ENCODE measurements at regions not wholly inside any gene's neighbourhood (a gene's known extent, or its start where the extent isn't known, plus 50 kb on each side); places are given as distances from the start of the nearest gene placed in this dataset.

DNA sequence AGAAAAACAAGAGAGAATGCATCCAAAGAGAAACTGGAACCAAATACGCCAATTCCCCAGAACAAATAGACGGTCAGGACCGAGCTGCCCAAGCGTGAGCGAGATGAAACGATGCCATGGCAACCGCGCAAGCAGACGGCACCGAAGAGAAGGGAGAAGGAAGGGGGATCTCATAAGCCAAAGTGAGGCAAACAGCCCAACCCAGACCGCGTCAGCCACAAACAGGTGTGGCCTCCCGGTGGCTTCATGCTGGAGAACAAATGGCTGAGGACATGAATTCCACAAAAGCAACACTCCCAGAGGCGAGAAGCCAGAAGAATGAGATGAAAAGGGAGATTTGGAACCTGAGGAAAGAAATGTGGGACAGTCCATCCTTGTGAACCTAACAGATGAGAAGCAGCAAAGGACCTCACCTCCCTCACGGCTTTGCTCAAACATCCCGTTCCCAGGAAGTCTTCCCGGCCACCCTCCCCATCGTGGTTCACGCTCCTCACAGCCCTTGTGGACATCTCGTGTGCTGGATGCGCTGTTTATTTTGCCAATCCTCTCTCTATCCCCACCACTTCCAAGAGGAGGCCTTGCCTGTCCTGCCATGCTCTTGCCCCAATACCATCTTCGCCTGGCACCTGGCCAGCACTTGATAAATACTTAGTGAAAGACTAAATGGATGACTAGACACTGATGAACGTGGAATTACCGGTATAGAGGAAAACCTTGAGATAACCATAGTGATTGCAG, 89.1 kb upstream of the RTL6 start:
- TF ChIP-seq CTCF (IDR thresholded peaks at IDR 0.05) (no peak), POLR2A (IDR thresholded peaks at IDR 0.05) (no peak)
